GM19043 (cell line): ENCODE measurements at regions not wholly inside any gene's neighbourhood (a gene's known extent, or its start where the extent isn't known, plus 50 kb on each side); places are given as distances from the start of the nearest gene placed in this dataset.
A peak's percentile ranks its signal among the peaks of the same experiment; 100 is the strongest.

ENCODE experiments used
- ATAC-seq: cut with Tn5 transposase; IDR thresholded peaks from one replicate; pipeline ENCODE4 v1.9.1; 2021; ENCODE audit warnings: low read depth; ENCODE audit not compliant: unreplicated experiment

DNA sequence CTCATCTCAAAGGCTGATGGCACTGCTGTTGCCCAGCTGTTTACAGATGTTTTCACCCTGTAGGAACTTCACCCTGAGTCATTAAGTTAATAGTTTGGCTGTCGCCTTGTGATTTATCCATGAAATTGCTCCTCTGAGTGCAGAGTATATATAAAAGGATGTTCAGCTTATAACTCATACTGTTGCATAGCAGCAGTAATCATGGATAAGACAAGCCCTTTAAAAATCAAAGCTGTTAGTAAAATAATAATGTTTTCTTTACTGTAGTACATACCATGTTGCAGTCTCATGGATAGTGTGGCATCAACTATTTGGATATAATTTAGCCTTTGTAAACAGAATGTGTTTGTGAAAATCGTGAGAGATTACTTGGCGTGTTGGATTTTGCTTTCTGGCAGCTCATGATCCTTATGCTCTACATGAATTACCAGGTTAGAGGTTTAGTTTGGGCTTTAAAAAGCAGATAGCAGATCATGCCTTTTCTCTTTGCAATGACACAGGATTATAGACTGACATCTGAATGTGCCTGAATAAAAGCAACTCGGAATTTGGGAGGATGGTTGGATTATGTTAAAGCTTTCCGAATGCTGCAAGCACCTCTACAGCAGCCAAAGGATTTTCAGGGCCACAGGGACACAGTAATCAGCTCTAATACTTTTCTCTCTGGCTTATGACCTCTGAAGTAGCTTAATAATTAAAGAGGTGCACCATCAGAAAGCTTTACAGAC, 279.7 kb upstream of the ATP2B1 start:
- ATAC-seq = no peak

GRCh38 chr12:89985935-89986334, 277.3 kb upstream of the ATP2B1 start:
- ATAC-seq = no peak

GRCh38 chr12:89984846-89985245, 276.2 kb upstream of the ATP2B1 start:
- no peak for ATAC-seq

- ATAC-seq = no peak
Observed at GRCh38 chr12:89983622-89984021, 275.0 kb upstream of the ATP2B1 start.

GRCh38 chr12:89980236-89980635, 271.6 kb upstream of the ATP2B1 start:
- ATAC-seq = no peak

DNA sequence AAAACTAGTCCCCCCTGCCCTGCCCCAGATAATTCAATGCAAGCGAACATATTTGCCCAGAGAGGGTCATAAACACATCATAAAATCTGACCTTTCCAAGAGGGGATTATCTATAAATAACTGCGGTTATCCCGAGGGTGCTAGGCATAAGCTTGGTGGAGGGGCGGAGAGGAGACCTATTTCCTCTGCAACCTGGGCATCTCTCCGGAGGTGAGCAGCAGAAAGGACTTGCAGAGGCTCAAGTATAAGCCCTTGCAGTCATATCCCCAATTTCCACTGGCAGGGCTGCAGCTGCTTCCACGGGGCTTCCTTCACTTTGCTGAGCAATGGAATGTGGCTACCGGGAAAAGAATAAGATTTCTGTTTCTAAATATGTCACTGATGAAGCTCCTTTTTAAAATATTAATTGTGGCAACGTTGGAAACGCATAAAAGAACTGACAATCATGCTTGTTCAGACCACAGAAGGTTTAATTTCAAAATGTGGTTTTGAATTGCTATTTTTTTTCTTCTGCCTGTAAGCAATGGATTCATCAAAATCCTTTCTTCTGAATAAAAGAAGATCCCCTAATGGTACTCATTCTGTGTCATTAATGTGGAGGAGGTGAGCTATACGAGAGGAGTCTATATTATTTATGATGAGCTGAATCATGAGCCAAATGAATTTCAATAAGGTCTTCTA, 268.9 kb upstream of the ATP2B1 start:
- ATAC-seq = no peak

DNA sequence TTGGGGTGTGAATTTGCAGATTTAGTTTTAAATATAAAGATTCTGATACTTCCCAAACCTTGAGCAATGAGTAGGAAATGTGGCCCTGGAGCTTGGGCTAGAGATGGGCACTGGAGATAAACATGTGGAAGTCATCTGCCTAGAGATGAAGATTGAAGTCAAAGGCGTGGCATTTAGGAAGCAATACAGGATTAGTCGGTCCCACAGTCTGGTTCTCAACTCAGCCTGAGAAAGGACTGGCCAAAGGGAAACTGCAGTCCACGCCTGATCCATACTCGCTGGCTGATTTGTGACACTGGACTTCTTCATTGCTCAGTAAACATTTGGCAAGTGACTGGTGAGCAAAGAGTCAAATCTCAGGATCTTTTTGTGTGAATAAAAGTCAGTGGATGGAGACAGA, 268.2 kb upstream of the ATP2B1 start:
- no peak for ATAC-seq

DNA sequence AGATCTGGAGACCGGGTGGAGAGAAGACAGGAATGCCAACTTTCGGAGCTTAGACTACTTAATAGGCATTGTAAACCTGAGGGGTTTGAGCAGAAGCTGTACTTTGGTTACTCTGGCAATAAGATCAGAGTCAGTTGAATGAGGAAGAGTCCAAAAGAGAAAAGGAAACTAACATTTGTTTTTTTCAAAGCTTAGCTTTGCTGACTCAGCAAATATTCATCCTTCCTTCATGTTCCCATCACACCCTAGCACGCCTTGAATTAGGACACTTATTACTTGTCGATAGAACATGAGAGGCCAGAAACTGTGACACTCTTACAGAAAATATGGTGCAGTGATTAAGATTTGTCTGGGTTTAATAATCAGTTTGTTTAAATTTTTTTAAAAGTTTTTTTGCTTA, 266.9 kb upstream of the ATP2B1 start:
- ATAC-seq = no peak

DNA sequence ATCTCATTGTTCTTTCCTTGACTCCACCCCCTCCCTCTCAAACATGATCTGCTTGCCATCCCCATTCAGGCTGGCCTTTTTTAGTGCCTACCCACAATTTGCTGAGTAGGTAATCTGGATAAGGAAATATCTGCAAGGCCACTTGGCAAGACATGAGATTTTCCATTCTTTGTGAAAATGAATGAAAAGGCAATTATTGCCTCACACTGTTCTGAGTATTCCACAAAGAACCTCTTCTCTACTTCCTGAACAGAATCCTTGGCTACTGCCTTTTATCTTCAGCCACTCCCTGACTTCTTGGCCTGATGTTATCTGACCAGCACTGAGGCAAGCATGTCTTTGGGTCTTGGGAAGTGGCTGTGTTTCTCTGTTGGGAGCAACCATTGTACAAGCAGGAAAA, 263.2 kb upstream of the ATP2B1 start:
- ATAC-seq = no peak

DNA sequence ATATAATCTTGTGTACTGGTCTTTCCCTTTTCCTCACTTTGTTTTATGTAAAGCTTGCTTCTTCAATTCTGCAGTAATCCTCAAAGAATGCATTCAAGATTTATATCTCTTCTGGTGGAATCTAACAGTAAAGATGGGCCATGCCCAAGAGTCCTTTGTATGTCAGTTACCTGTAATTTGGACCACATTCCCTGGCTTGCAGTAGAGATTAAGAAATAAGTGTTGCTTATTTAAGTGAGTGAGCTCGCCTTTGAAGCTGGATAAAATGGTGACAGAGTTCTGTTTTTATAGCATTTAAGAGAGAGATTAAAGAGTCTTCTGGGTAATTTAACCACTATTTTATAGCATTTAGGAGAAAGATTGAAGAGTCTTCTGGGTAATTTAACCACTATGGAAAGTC, 262.1 kb upstream of the ATP2B1 start:
- no peak for ATAC-seq

DNA sequence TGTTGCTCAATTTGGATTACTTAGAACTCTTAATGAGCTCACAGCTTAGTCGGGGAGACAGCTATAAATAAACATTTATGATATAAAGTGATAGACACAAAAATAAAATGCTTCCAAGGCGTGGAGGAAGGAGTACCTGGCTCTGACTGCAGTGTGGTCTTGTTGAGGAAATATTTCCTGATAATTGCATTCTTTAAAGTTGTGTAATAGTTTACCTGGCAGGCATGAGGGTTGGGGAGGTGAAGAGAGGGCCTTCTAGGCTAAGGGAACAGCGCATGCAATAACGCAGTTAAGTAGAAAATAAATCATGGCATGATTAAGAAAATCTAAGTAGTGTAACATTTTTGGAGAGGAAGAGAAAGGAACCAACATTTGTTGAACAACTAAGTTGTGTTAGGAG, 260.5 kb upstream of the ATP2B1 start:
- ATAC-seq = no peak

DNA sequence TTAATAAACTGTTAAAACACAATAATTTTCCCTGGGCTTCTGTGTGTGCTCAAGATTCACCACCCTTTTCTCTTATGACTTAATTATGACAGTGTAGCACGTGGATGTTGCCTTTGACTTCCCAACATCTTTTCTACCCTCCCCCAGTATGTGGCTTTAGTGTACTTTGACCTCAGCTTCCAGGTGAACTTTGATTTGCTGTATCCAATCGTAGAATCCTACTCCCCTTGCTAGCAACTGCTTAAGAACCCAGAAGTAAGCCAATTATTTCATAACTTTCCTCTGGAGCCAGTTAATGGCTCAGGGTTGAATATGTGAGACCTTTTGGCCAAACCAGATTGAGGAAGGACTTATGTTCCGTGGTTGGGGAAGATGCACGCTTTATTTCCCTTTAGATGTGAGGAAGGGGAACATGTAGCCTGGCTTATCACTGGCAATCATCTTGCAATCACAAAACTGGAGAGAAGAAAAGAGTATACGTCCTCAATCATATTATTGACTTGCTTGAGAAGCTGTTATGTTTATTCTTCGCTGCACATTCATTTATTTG, 259.6 kb upstream of the ATP2B1 start:
- ATAC-seq = no peak

GRCh38 chr12:89966495-89967240, 258.0 kb upstream of the ATP2B1 start:
- no peak for ATAC-seq

DNA sequence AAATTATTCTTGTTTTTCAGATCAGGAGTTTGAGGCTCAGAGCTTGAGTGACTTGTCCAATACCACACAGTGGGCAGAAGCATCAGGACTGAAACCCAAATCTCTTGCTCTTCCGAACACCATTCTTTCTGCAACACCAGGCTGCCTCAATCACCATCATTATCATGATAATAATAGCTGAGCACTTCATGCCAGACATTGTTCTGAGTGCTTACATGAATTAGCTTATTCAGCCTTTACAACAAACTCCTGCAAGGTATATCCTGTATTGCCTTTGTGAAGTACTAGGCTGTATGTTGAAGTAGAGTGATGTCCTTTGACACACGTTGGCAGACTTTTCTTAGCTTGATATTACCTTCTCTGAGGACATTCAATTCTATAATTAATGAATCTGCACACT, 257.4 kb upstream of the ATP2B1 start:
- ATAC-seq = no peak

- no peak for ATAC-seq
Observed at GRCh38 chr12:89962648-89963047, 254.0 kb upstream of the ATP2B1 start.

DNA sequence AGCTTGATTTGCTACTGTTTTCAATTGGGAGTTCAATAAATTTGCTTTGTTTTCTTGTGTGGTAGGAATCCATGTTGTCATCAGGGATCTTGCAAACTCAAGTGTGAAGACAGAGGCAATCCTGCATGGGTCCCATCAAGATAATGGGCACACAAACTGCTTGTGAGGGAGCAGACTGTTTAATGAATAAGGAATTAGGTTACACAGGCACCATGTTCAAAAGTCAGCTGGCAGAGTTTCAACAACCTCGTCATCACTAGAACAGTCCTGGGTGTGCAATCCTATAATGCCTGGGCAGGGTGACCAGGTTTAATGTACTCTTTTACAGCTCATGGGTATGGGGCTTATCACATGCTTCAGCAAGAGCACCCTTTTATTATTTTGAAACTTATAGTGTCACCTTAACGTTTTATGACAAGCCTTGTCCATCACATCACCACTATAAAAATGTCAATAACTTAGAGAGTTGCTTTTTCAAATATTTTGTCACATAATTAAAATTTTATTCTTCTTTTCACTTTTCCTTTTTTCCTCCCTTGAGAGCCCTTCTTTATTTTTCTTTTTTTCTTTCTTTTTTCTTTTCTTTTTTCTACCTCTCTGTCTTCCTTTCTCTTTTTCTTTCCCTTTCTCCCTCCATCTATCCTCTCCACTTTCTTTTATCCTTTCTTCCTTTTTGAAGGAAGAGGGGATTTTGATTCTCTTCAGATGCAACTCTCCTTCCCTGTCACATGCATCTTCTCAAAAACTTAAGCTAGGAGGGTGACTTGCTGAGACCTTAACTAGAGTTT, 252.2 kb upstream of the ATP2B1 start:
- ATAC-seq = peak; percentile 12

DNA sequence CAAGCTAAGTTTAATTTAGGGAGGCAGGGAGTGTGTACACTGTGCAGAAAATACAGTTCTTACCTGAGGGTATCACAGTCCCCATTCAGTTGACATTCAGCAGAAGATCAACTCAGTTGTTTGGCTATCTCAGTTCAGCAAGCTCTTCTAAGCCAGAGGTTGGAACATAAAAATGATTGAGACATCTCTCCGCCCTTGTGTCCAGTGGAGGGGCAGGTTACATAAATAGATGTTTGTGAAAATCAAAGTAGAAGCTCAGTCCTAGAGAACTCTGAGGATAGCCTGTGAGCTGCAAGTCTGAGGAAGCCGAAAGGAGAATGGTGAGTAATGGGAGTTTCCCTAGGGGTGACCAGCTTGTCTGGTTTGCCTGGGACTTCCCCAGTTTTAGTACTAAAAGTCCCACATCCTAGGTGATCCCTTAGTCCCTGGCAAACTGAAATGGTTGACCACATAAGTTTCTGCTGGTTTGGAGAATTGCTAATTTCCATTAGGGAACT, 251.4 kb upstream of the ATP2B1 start:
- peak; percentile 88 for ATAC-seq

DNA sequence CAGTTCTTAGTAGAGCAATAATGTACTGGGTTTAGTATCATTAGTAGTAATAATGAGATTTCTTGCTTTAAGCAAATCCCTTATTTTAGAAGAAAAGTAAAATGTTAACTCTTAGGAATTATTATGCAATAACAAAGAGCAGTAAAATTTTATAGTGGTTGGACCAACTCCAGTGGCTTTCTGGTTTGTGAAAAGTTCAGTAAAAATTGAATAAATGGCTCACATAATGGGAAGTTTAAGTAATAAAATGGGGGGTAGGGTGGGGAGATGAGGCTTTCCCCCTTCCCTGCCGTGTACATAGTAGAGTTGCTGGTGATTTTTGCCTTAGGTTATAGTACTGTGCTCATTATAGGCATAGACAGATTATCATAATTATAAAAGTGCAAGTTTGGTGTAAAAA, 250.5 kb upstream of the ATP2B1 start:
- ATAC-seq = no peak

DNA sequence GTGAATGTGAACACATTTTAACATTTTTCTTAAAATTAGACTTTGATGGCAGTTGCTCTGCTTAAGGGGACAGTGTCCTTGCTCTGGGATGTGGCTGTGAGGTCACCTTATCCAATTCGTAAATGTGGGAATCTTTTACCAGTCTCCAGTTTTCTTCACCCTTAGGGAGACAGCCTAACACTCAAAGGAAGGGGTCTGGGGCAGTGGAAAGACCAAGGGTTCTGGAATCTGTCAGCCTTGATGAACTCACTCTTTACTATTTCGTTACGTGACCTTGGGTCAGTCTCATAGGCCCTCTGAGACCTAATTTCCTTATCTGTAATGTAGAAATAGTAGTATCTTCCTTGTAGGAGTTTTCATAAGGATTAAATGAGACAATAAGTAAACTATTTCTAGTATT, 245.6 kb upstream of the ATP2B1 start:
- ATAC-seq = no peak

DNA sequence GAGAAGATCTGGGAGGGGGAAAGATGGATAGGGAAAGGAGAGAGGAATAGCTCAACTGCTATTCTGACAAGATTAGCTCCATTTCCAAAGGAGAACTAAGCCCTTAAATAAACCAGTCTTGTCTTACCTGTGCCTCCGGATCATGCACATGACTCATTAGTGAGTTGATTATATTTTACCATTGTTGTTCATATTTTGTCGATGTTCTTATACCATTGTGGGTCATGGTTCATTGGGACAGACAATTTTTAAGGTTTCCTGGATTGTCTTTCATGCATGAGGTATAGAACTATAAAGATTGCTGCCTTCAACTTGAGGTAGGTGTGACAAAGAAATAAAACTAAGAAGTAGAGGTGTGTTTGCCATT, 243.0 kb upstream of the ATP2B1 start:
- ATAC-seq = no peak
